Esophagus squamous epithelium (tissue), 5 donors: ENCODE measurements at regions not wholly inside any gene's neighbourhood (a gene's known extent, or its start where the extent isn't known, plus 50 kb on each side); places are given as distances from the start of the nearest gene placed in this dataset.

Source experiments
- DNase-seq: peaks from one replicate; lab custom pipeline; 2025; lab: John Stamatoyannopoulos, UW
- H3K27ac ChIP-seq, 4 donors: fragments of 200-600 bp; sonication (generic); one replicate each; pipeline ENCODE4 v1.5.1; 2016 to 2019; ENCODE audit warnings: mild to moderate bottlenecking in 1 of 4
- H3K27me3 ChIP-seq, 4 donors: fragments of 200-600 bp; sonication (generic); 1 replicate in 3 of 4; 2 replicates in 1 of 4; pipeline versions ENCODE4 v1.5.1 to v1.6.0; 2017 to 2021; ENCODE audit warnings: antibody characterized with exemption in 1 of 4
- H3K36me3 ChIP-seq, 3 donors: fragments of 200-600 bp; sonication (generic); one replicate each; pipeline ENCODE4 v1.5.1; 2016 to 2019
- H3K4me1 ChIP-seq, 3 donors: fragments of 200-600 bp; sonication (generic); one replicate each; pipeline ENCODE4 v1.5.1; 2017 to 2019
- H3K4me3 ChIP-seq, 4 donors: fragments of 200-600 bp; sonication (generic); 1 replicate in 3 of 4; 2 replicates in 1 of 4; pipeline ENCODE4 v1.5.1; 2016 to 2019; ENCODE audit warnings: mild to moderate bottlenecking in 2 of 4, moderate library complexity in 1 of 4
- H3K9me3 ChIP-seq, 3 donors: fragments of 200-600 bp; sonication (generic); one replicate each; pipeline ENCODE4 v1.5.1; 2016 to 2019
- POLR2A ChIP-seq, 4 donors: fragments of 450-650 bp; IDR thresholded peaks; one replicate each; pipeline ENCODE4 v1.6.1; 2017; ENCODE audit warnings: antibody characterized with exemption in 4 of 4, mild to moderate bottlenecking in 4 of 4, moderate library complexity in 3 of 4
- WGBS, 2 donors: methylation state at CpG; one replicate each; pipeline ENCODE4 v1.1.5; 2018; 5-methylcytosine and 5-hydroxymethylcytosine counted together
- intact Hi-C: fragments of 100-400 bp; cut with DNase I; formaldehyde crosslinking; loops from one replicate; pipeline ENCODE4 v1.15.0; 2022
- TF ChIP-seq, protein P1 (sequence below), 6 experiments: fragments of 450-650 bp in 4 of 6; fragments of 200-600 bp in 2 of 6; sonication (generic) in 2 of 6; IDR thresholded peaks; one replicate each; pipeline ENCODE4 v1.5.1; 2016 to 2019; ENCODE audit warnings: antibody characterized with exemption in 6 of 6, mild to moderate bottlenecking in 4 of 6, moderate library complexity in 4 of 6
- donor health status: DM: yes; HTN: yes; CAD: no.

DNA sequence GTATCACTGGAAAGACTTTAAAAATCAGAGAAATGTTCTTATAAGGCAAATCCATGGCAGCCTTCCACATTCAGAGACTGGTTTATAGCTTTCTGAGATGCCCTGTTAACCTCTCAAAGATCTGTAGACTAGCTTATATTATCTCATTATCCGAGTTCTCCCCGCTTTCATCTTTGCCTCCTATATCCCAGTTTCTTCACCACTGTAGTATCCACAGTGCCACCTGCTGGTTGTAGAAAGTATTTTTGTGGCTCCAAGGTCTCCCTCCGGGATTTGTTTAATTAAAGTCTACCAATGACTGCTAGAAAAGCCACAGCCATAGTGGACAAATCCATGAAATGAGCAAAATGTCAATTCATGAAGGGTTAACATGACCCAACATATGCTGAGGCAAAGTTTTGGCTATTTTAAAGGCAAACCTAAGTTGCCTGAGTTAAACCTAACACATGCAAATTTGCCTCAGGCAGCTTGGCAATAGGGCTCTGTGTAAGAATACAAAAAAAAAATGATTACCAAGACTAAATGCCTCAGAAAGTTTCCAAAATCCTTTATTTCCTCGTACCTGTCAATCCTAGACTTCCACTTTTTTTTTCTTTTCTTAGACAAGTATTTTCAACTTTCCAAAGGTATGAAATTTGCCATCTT, 218.8 kb upstream of the BMP4 start:
- Histone ChIP-seq H3K9me3 (no peaks in the 10 kb centered on the region), H3K4me3 (no peak overlapping the region), H3K36me3 (no peaks in the 10 kb centered on the region), H3K4me1 (peaks cover 0 to 50% (median 7%) of the 10 kb centered on the region in 3 donors), H3K27ac (no peak overlapping the region), H3K27me3 (peaks cover 0 to 14% (median 0%) of the 10 kb centered on the region in 4 donors)
- no peak for DNase-seq
- intact Hi-C loops = loop anchor here (10.0 kb wide), 1 partner anchor 631 kb away; no protein-coding TSS in a partner anchor
- WGBS, 2 donors = 6% methylated on average over 4 of the region's 4 CpGs
- TF ChIP-seq POLR2A (IDR thresholded peaks at IDR 0.05) = no peak
- TF ChIP-seq, protein P1, sequence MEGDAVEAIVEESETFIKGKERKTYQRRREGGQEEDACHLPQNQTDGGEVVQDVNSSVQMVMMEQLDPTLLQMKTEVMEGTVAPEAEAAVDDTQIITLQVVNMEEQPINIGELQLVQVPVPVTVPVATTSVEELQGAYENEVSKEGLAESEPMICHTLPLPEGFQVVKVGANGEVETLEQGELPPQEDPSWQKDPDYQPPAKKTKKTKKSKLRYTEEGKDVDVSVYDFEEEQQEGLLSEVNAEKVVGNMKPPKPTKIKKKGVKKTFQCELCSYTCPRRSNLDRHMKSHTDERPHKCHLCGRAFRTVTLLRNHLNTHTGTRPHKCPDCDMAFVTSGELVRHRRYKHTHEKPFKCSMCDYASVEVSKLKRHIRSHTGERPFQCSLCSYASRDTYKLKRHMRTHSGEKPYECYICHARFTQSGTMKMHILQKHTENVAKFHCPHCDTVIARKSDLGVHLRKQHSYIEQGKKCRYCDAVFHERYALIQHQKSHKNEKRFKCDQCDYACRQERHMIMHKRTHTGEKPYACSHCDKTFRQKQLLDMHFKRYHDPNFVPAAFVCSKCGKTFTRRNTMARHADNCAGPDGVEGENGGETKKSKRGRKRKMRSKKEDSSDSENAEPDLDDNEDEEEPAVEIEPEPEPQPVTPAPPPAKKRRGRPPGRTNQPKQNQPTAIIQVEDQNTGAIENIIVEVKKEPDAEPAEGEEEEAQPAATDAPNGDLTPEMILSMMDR (IDR thresholded peaks at IDR 0.05) = peak; percentile 65 to 89 (median 83)

DNA sequence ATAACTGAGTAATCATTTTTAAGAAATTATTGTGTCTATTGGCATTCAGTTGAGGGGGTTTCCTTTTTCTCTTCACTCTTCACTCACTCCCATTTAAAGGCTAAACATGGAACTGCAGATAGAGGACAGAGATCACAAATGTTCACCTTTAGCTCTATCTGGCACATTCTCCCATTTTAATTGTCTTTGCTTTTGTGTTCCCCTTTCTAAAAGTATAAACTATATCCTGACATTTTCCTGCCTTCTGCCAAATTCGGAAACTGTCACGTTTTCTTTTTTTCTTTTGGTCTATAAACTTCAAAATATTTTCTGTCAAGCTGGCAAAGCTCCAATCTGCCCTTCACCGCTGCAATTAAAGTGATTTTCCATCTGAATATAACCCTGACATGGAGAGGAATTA, 219.8 kb upstream of the CDKN3 start:
- peaks cover 0 to 44% (median 6%) of the 10 kb centered on the region in 3 donors for H3K4me1 ChIP-seq
- intact Hi-C loops = loop anchor here (10.0 kb wide), 1 partner anchor 632 kb away; no protein-coding TSS in a partner anchor
- WGBS, 2 donors = 39 to 57% methylated on average over 3 of the region's 3 CpGs

DNA sequence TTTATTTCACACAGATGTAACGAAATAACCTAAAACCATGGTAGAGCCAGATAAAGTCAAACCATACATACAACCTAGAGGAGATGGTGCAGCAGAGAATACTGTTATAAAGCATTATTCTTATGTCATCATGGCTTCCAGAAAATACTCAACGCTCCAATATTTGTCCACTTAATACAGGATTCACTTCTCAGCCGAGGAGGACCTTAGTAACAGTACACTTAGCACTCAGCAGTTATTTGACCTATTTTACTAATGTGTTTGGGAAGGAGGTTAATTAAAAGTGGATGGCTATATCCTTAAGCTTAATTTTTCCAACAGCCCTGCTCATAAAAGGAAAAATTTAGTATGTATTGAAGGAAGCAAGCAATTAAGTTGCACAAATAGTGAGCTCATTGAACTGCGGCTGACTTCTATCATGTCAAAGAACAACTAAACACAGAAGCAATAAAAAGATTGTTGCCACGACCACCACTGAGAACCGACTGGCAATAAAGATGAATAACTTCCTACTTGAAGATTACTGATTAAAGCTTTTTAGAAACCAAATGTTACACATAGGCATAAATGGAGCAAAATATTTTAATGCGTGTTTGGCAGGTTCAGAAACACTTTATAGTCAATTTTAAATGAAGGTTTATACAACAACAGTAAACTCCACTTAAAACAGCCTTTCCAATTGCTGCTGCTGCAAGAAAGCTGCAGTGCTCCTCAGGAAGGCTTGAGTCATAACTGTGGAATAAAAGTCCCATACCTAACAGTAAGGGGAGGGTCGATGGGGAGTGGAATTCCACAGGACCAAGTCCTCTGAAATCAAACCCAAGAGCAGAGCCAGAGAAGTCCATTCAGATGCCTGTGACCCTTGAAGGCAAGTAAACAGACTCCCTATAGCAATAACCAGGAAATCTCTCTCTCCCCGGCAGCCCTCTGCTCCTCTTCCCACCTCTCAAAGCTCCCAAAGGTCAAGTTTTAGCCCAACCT, 218.9 kb upstream of the CDKN3 start:
- H3K36me3 ChIP-seq = no peaks in the 10 kb centered on the region
- no peak for DNase-seq
- WGBS, 2 donors = 42 to 56% methylated on average over 9 of the region's 9 CpGs

More for the DNA sequence above, 219.8 kb upstream of the CDKN3 start:
- Histone ChIP-seq H3K27me3 (peaks cover 0 to 14% (median 0%) of the 10 kb centered on the region in 4 donors), H3K4me3 (no peak overlapping the region), H3K27ac (no peak overlapping the region), H3K36me3 (no peaks in the 10 kb centered on the region), H3K9me3 (no peaks in the 10 kb centered on the region)
- TF ChIP-seq POLR2A (IDR thresholded peaks at IDR 0.05) = no peak
- TF ChIP-seq, protein P1 (IDR thresholded peaks at IDR 0.05) = no peak
- no peak for DNase-seq

GRCh38 chr14:54182419-54183045, 214.3 kb upstream of the CDKN3 start:
- Histone ChIP-seq H3K4me1 (peaks cover 0 to 20% (median 3%) of the 10 kb centered on the region in 3 donors), H3K27ac (no peak overlapping the region), H3K36me3 (no peaks in the 10 kb centered on the region), H3K4me3 (no peak overlapping the region), H3K27me3 (peaks cover 0 to 11% (median 0%) of the 10 kb centered on the region in 4 donors), H3K9me3 (no peaks in the 10 kb centered on the region)
- WGBS, 2 donors = 58 to 64% methylated on average over 2 of the region's 2 CpGs
- no peak for DNase-seq
- intact Hi-C loops = no loop called here
- TF ChIP-seq, protein P1 (IDR thresholded peaks at IDR 0.05) = no peak
- no peak for TF ChIP-seq POLR2A (IDR thresholded peaks at IDR 0.05)

More for the DNA sequence above, 218.9 kb upstream of the CDKN3 start:
- Histone ChIP-seq H3K27ac (no peak overlapping the region), H3K9me3 (no peaks in the 10 kb centered on the region), H3K4me1 (peaks cover 0 to 42% (median 9%) of the 10 kb centered on the region in 3 donors), H3K4me3 (no peak overlapping the region), H3K27me3 (peaks cover 0 to 14% (median 0%) of the 10 kb centered on the region in 4 donors)
- intact Hi-C loops = loop anchor here (10.0 kb wide), 1 partner anchor 633 kb away; no protein-coding TSS in a partner anchor
- TF ChIP-seq POLR2A (IDR thresholded peaks at IDR 0.05) = no peak
- TF ChIP-seq, protein P1 (IDR thresholded peaks at IDR 0.05) = no peak
